Lower leg skin (tissue), 3 donors: ENCODE measurements at regions not wholly inside any gene's neighbourhood (a gene's known extent, or its start where the extent isn't known, plus 50 kb on each side); places are given as distances from the start of the nearest gene placed in this dataset.

Experiments used
- POLR2A ChIP-seq, 2 donors: fragments of 450-650 bp; IDR thresholded peaks; one replicate each; pipeline ENCODE4 v1.6.1; 2016 to 2017; ENCODE audit warnings: antibody characterized with exemption in 2 of 2, mild to moderate bottlenecking in 1 of 2, moderate library complexity in 1 of 2
- TF ChIP-seq, protein P1 (sequence below), 3 donors: fragments of 450-650 bp; IDR thresholded peaks; one replicate each; pipeline ENCODE4 v1.5.1; 2016; ENCODE audit warnings: antibody characterized with exemption in 3 of 3, mild to moderate bottlenecking in 3 of 3, moderate library complexity in 2 of 3

GRCh38 chr2:805664-806063, 128.5 kb upstream of the TMEM18 start:
- no peak for TF ChIP-seq POLR2A (IDR thresholded peaks at IDR 0.05)
- TF ChIP-seq, protein P1, sequence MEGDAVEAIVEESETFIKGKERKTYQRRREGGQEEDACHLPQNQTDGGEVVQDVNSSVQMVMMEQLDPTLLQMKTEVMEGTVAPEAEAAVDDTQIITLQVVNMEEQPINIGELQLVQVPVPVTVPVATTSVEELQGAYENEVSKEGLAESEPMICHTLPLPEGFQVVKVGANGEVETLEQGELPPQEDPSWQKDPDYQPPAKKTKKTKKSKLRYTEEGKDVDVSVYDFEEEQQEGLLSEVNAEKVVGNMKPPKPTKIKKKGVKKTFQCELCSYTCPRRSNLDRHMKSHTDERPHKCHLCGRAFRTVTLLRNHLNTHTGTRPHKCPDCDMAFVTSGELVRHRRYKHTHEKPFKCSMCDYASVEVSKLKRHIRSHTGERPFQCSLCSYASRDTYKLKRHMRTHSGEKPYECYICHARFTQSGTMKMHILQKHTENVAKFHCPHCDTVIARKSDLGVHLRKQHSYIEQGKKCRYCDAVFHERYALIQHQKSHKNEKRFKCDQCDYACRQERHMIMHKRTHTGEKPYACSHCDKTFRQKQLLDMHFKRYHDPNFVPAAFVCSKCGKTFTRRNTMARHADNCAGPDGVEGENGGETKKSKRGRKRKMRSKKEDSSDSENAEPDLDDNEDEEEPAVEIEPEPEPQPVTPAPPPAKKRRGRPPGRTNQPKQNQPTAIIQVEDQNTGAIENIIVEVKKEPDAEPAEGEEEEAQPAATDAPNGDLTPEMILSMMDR (IDR thresholded peaks at IDR 0.05), result no peak
